ENCODE measurements at regions not wholly inside any gene's neighbourhood (a gene's known extent, or its start where the extent isn't known, plus 50 kb on each side); places are given as distances from the start of the nearest gene placed in this dataset.

DNA sequence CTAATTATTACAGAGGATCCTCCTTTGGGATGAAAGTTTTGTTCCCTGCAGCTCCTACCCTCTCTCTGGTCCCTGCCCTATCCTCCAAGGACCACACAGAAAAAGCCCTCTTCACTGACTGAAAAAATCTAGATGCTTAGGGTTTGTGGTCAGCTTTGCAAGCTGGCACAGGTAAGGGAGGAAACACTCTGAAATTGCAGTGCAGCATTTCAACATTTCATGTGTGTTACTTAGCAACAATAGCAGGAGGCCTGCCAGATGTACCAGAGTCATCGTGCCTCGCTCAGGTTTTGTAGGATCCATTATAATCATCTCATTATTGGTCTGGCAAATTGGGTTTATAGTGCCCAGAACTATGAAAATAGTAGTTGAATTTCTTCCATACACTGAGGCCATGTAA is 109.5 kb downstream of the PALM2AKAP2 start:
- TF ChIP-seq, protein P1, sequence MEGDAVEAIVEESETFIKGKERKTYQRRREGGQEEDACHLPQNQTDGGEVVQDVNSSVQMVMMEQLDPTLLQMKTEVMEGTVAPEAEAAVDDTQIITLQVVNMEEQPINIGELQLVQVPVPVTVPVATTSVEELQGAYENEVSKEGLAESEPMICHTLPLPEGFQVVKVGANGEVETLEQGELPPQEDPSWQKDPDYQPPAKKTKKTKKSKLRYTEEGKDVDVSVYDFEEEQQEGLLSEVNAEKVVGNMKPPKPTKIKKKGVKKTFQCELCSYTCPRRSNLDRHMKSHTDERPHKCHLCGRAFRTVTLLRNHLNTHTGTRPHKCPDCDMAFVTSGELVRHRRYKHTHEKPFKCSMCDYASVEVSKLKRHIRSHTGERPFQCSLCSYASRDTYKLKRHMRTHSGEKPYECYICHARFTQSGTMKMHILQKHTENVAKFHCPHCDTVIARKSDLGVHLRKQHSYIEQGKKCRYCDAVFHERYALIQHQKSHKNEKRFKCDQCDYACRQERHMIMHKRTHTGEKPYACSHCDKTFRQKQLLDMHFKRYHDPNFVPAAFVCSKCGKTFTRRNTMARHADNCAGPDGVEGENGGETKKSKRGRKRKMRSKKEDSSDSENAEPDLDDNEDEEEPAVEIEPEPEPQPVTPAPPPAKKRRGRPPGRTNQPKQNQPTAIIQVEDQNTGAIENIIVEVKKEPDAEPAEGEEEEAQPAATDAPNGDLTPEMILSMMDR (IDR thresholded peaks at IDR 0.05; ENCODE audit: insufficient read depth, low read depth, low read length): no peak
- no peak for TF ChIP-seq EZH2 (IDR thresholded peaks at IDR 0.05; ENCODE audit: insufficient read depth, low read length)
